HG03469 (cell line): ENCODE measurements at regions not wholly inside any gene's neighbourhood (a gene's known extent, or its start where the extent isn't known, plus 50 kb on each side); places are given as distances from the start of the nearest gene placed in this dataset.
"Not testable (repeated sequence)": the region's sequence is repeated elsewhere in the genome, so short reads cannot be mapped to it uniquely, and the experiment has no call there.

Source experiments
- ATAC-seq: cut with Tn5 transposase; IDR thresholded peaks from one replicate; pipeline ENCODE4 v1.9.1; 2021; ENCODE audit warnings: mild to moderate bottlenecking, moderate library complexity, moderate number of reproducible peaks; ENCODE audit not compliant: unreplicated experiment

DNA sequence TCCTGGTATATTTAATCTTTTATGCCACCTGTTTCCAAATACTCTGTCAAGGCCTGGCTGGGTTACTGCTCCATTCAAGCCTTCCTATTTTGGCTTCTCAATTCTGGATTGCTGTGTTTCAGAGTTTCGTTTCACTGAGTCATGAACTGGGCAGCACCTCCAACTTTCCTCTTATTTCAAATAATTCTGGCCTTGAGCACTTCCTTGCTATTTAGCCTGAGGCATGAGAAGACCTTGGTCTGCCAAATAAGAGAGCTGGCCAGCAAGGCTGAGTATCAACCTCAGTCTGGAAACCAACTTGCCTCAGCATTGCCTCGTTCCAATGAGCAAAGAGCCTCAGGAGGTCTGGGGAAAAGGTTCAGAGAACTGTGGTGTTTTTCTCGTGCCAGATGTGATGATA, 66.6 kb downstream of the TNFAIP3 start:
- no peak for ATAC-seq

GRCh38 chr6:137936798-137937197, 69.7 kb downstream of the TNFAIP3 start:
- no peak for ATAC-seq

DNA sequence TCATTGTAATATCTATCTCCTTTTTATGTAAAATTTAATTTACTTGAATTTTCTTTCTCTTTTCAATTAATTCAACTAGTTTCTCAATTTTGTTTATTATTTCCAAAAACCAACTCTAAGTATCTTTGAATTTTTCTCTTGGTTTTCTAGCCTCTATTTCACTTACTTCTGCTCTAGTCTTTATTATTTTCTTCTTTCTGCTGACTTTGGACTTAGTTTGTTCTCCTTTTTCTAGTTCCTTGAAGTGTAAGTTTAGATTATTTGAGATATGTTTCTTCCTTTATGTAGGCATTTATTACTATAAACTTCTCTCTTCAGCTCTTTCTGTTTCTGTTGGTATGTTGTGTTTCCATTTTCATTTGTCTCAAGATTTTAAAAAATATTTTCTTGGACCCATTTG, 70.8 kb downstream of the TNFAIP3 start:
- no peak for ATAC-seq

- no peak for ATAC-seq
These were observed 71.8 kb downstream of the TNFAIP3 start for GRCh38 chr6:137938770-137939379.

DNA sequence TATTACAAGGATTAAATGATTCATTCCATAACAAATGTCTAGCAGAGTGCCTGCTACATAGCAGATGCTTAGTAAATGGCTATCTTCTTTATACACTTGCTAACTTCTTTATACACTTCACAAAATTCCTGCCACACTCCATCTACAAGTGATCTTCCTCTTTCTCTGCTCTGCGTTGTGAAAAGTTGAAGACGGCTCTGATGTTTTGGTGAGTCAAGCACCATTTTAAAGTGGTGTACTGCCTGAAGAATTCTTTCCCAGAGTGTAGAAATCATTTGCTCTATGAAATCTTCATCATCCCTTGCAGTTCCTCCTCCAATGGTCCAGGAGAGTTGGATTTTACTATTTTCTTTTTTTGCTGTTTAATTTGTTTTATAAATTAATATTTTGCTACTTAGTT, 74.9 kb downstream of the TNFAIP3 start:
- ATAC-seq, result no peak

GRCh38 chr6:137942736-137943135, 75.7 kb downstream of the TNFAIP3 start:
- no peak for ATAC-seq

- ATAC-seq, result not testable (repeated sequence)
These were observed 77.3 kb downstream of the TNFAIP3 start for GRCh38 chr6:137944381-137944780.

DNA sequence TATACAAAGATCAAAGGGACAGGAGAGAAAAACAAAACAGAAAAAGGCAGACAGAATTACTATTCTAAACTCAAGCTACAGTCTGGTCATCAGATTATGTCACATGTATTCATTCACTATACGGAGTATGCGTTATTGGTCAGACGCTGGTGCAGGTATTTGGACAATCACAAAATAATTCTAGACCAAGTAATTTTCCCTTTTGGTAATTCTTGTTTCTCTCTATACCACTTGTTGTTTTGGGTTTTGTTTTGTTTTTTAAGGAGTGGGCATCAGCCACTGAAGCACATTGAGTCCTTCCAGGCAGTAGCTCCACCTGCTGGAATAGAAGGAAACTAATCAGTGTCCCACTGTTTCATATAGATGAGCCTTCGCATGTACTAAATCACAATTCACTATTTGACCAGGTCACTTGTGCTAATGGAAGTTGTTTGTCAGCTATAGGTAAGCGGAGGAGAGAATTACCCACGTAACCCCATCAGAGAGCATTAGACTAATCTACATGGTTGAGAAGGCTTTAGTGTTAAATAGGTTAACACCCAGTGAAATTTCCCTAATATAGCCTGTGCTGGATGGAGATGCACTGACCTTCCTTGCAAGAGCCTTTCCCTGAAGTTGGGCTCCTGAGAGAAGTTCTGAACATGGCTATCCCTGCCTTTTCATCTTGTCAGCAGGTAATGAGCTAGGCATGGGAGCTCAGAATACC, 77.9 kb downstream of the TNFAIP3 start:
- no peak for ATAC-seq

DNA sequence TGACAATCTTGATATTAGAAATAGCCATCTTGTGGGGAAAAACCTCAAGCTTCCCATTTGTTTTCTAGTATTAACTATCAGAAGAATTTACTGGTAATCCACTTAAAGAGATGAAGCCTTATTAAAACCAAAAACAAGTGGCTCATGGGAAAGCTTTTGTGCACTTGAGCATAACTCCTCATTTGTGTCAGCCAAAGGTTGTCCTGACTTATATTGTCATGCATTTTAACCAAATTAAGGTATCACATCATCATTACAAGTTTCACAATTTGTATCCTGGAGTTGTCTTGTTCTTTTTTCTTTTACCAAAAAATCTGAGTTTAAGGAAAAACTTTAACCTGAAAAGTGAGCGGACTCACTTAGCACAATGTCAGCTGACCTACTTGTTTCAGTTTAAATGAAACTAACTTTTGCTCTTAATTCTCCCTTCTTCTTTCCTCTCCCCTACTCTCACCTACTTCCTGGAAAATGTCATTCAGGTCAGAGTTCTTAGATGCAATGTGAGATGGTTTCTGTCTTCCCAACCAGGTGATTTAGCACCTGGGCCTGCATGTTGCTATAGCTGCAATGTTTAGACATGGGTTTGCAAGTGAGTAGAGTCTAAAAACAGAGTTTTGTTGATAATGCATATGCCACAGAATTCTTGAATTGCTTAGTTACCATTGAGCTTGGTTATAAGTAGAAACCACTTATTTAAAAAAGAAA, 82.8 kb downstream of the TNFAIP3 start:
- ATAC-seq, result no peak

DNA sequence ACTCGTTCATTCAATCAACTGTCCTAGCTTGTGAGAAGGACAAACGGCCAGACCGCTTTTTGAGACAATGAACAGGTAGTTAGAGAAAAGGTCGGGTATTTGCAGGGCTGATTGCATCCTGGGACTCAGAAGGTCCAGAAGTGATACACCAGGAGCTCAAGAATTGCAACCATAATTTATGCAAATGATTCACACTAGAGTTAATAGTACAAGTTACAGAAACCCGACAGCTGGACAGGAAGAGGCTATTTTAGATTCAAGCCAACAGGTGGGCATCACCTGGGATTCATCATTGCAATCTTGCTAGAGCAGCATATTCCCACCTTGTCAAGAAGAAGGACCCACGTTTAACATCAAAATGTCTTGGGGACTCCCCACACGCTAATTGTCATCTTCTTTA, 83.5 kb downstream of the TNFAIP3 start:
- ATAC-seq, result no peak

DNA sequence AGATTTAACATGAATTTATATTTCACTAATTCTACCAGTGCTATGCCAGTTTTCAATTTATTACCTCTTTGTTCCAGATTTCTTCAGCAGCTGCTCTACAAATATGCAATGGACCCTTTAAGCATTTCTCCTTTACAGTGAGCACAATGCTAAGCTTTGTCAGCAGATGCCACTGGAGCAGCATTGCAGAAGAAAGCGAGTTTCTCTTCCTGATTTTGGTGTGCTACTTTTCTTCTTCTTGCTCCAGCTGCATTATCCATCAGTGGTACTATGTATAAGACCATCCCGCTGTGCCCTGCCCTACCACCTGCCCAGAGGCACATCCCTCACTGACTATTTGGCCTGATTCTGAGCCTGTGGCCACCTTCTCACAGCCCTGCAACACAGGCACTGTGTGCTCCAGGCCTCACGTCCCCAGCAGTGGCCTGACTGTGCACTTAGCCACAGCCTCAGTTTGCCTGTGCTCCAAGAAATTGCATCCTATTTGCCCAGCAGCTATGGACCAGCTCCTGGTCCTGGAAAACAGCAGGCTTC, 84.1 kb downstream of the TNFAIP3 start:
- no peak for ATAC-seq

GRCh38 chr6:137952247-137952646, 85.2 kb downstream of the TNFAIP3 start:
- no peak for ATAC-seq

- ATAC-seq, result no peak
These were observed 86.7 kb downstream of the TNFAIP3 start for GRCh38 chr6:137953761-137954160.

GRCh38 chr6:137954253-137954652, 87.2 kb downstream of the TNFAIP3 start:
- no peak for ATAC-seq

DNA sequence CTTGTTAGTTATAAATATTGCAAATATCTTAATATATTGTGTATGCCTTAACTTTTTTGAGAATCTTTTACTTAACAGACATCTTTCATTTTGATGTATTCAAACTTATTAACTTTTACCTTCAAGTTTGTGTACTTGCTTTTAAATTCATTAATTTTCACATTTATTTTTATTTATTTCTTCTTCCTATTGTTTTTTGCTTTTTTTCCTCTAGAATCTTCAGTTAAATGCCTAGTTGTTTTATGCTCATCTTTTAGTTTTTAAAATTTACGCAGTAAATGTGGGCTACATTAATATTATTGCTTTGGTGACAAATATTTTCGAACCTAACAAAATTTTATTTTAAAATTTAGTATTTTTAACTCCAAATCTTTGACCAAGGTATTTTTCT, 89.0 kb downstream of the TNFAIP3 start:
- no peak for ATAC-seq

GRCh38 chr6:137957471-137957870, 90.4 kb downstream of the TNFAIP3 start:
- no peak for ATAC-seq

DNA sequence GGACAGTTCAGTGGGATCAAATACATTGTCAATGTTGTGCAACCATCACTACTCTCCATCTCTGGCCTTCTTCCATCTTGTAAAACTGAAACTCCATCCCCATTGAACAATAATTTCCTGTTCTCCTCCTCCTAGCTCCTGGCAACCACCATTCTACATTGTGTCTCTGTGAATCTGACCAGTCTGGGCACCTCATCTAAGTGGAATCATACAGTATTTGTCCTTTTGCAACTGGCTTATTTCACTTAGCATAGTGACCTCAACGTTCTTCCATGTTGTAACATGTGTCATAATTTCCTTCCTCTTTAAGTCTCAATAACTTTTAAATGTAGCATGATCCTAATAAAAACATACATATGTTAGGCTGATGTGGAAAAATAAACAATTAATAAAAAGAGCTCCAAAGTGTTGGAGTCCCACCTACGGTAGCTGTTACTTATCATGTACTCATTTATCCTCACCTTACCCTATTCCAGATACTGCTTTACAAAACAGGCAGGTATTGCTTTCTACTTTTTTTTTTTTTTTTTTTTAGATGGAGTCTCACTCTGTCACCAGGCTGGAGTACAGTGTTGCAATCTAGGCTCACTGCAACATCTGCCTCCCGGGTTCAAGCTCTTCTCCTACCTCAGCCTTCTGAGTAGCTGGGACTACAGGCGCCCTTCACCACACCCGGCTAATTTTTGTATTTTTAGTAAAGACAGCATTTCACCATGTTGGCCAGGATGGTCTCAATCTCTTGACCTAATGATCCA, 91.9 kb downstream of the TNFAIP3 start:
- no peak for ATAC-seq

- no peak for ATAC-seq
These were observed 95.7 kb downstream of the TNFAIP3 start for GRCh38 chr6:137962725-137963124.

DNA sequence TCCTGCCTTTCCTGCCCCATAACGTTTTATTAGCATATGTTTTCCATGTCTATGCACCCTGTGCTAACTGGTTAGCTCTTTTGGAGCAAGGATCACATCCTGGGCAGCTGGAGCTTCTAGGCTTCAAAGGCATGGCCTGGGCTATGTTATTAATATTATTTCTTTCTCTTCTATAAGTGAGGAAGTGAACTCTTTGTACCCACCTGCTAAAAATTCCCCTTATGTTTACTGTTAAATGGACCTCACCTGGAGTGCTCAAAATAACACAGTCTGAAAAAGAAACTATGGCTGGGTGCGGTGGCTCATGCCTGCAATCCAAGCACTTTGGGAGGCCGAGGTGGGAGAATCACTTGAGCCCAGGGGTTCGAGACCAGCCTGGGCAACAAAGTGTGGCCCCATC, 97.8 kb downstream of the TNFAIP3 start:
- ATAC-seq, result no peak

GRCh38 chr6:137967689-137968454, 100.8 kb downstream of the TNFAIP3 start:
- no peak for ATAC-seq

DNA sequence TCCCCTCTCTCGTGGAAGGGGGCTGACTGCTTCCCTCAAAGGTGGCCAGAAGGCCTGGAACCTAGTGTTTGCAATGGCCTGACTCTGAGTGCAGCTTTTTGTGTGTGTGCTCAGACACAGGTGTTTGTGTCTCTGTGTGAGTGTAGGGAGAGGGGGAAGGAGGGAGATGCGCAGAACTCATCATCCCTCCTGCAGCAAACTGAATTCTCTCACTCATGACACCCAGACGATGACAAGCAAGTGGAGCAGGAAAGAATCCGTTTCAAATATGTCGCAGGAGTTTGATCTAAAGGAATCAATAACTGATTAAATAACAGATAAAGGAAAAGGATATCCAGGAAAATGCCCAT, 101.4 kb downstream of the TNFAIP3 start:
- ATAC-seq, result no peak
